SK-N-MC (cell line): ENCODE measurements at regions not wholly inside any gene's neighbourhood (a gene's known extent, or its start where the extent isn't known, plus 50 kb on each side); places are given as distances from the start of the nearest gene placed in this dataset.

Experiments used
- DNase-seq: peaks from one replicate; pipeline ENCODE4 v3.0.0-alpha.2; 2011; ENCODE audit warnings: low read depth, low spot score
- H3K27ac ChIP-seq: fragments of 200-600 bp; sonication (generic); 2 replicates; pipeline ENCODE4 v1.5.1; 2016; ENCODE audit warnings: mixed run types
- H3K36me3 ChIP-seq: fragments of 200-600 bp; sonication (generic); 2 replicates; pipeline ENCODE4 v1.6.1; 2017; ENCODE audit warnings: antibody characterized with exemption, low read length, mixed read lengths; ENCODE audit not compliant: insufficient read depth
- H3K4me3 ChIP-seq: fragments of 200-600 bp; sonication (generic); 2 replicates; pipeline ENCODE4 v1.5.1; 2016
- H3K9ac ChIP-seq: fragments of 200-600 bp; sonication (generic); 2 replicates; pipeline ENCODE4 v1.8.0; 2017; ENCODE audit warnings: mixed run types, mixed read lengths; ENCODE audit not compliant: insufficient read length
- H3K9me3 ChIP-seq: fragments of 200-600 bp; sonication (generic); 2 replicates; pipeline ENCODE4 v1.6.1; 2017; ENCODE audit warnings: low read depth, mild to moderate bottlenecking, antibody characterized with exemption, low read length, moderate library complexity, mixed read lengths
- EZH2 ChIP-seq: fragments of 200-600 bp; sonication (generic); IDR thresholded peaks from one replicate; pipeline ENCODE4 v1.6.1; 2017; ENCODE audit warnings: antibody characterized with exemption
- FOXP2 ChIP-seq: optimal IDR thresholded peaks from 2 replicates; pipeline ENCODE3; 2011; ENCODE audit warnings: mild to moderate bottlenecking, moderate library complexity; ENCODE audit not compliant: insufficient read depth; ENCODE audit errors: extremely low read length, control extremely low read depth
- POLR2AphosphoS5 ChIP-seq: IDR thresholded peaks from 2 replicates; pipeline ENCODE4 v1.6.1; 2012; ENCODE audit warnings: mild to moderate bottlenecking, low read depth, low read length, borderline replicate concordance

DNA sequence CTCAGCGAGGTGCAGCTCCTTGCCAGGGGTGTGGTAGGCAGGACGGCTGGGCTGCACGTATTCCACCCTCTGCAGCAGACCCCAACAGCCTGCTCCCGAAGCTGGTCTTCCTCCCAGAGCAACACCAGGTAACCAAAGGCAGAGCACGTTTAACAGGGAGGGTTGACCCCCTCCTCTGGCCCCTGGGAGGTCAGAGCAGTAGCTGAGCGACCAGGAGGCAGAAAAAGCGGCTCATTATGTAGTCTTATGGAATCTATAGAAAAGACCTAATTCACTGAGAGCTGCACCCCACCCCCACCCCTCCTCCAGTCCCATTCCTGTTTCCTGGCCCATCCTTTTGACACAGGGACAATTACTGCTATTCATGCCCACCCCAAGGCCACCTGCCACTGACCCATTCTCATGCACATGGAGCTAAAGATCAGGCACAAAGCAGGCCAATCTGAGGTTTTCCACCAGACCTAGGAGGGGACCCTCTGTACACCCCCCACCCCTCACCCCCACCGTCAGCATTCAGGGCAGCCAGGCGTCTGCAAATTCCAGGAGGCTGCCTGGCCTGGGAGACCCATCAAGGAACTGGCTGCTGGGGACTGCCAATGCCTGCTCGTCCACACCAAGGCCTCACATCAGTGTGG lies 60.9 kb upstream of the FZD7 start:
- H3K36me3 ChIP-seq, result no peaks in the 10 kb centered on the region
- no peak overlapping the region for H3K9ac ChIP-seq
- no peak overlapping the region for H3K4me3 ChIP-seq
- H3K27ac ChIP-seq, result no peak overlapping the region
- TF ChIP-seq FOXP2, result no peak
- no peak for TF ChIP-seq POLR2AphosphoS5
- TF ChIP-seq EZH2, result no peak
- DNase-seq, result no peak
- no peaks in the 10 kb centered on the region for H3K9me3 ChIP-seq

- Histone ChIP-seq H3K9ac (no peak overlapping the region), H3K4me3 (no peak overlapping the region), H3K36me3 (no peaks in the 10 kb centered on the region), H3K27ac (no peak overlapping the region), H3K9me3 (no peaks in the 10 kb centered on the region)
- DNase-seq, result no peak
- no peak for TF ChIP-seq POLR2AphosphoS5
- TF ChIP-seq EZH2, result no peak
- no peak for TF ChIP-seq FOXP2
These were observed 60.2 kb upstream of the FZD7 start for GRCh38 chr2:201973305-201973928.

DNA sequence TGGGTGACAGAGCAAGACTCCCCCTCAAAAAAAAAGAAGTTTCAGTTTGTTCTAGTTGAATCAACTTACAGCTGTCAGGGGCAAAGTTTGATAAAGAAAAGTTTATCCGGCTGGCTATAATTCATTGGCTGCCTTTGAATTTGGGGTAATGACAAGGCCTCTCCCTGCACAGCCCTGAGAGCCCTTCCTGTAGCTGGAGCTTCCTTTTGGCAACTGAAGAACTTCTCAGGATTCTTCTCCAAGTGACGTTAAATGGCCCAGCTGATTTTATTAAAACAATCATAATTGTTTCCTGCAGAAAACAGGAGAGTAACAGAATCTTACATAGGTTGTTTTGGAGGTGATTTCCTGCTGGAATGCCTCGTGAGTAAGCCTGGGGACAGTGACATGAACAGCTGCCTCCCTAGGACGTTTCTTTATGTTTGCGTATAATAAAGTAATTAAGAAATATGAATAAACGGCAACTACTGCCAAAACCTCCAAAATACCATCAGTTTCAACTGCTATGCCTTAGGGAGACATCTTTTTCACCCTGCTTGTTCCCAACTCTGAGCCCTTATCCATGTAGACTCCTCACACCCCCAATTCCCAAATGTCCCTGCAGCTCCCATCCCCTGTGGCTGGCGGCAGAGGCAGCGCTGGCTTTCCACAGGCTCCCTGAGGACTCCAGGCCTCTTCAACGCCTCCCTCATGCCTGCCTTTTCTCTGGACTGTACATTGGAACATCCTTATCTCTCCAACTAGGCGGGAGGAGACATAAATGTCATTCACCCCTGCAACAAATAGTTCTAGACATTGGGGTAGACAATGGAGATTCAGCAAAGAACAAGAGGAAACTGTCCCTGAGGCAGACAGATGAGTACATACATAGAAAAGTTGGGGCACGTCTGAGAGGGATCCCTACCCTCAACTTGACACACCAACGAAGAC lies 59.2 kb upstream of the FZD7 start:
- Histone ChIP-seq H3K9me3 (no peaks in the 10 kb centered on the region), H3K4me3 (no peak overlapping the region), H3K27ac (peak overlapping the region; percentile 33; the same call in 1 of the 2 replicates)

DNA sequence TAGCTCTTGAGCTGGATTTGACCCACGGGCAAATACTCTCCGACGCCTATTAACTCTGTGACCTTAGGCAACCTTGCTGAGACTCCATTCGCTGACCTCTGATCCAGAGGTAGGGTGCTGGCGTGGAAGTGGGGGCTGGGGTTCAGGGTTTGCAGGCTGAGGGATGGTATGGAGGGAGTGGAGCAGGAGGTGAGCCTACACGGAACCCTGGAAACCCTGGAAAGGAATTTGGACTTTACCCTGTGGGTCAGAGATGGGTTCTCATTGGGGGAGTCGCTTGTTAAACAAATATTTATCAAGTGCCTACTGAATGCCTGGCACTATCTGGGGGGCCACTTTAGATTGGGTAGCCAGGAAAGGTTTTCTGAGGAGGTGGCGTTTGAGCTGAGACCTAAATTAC lies 58.2 kb upstream of the FZD7 start:
- TF ChIP-seq FOXP2 (no peak), EZH2 (no peak), POLR2AphosphoS5 (no peak)
- Histone ChIP-seq H3K36me3 (no peaks in the 10 kb centered on the region), H3K27ac (no peak overlapping the region), H3K9ac (no peak overlapping the region), H3K4me3 (no peak overlapping the region), H3K9me3 (no peaks in the 10 kb centered on the region)
- no peak for DNase-seq

More for the DNA sequence above, 59.2 kb upstream of the FZD7 start:
- TF ChIP-seq FOXP2 (no peak), POLR2AphosphoS5 (no peak), EZH2 (no peak)
- no peak for DNase-seq
- Histone ChIP-seq H3K36me3 (no peaks in the 10 kb centered on the region), H3K9ac (no peak overlapping the region)

DNA sequence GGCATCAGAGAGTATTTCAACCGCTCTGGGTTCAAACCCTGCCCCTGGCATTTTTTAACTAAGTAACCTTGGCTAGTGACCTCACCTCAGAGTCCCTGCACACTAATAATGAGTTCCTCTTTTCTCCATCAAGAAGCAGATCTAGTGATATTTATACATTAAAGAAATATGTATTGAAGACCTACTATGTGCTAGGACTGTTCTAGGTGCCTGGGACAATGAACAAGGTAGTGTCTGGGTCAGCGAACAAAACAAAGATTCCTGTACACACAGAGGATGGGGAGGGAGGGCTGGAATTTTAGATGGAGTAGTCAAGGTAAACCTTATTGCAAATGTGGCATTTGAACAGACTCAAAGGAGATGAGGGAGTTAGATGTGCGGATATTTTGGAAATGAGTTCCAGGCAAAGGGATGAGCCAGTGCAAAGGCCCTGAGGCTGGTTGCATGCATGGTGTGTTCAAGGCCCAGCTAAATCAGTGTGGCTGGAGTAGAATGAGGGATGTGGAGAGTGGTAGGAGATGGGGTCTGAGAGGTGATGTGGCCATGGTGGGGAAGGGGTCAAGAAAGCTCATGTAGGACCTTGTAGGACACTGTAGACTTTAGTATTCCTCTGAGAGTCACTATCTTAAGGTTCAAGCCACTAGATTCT lies 57.6 kb upstream of the FZD7 start:
- H3K9ac ChIP-seq, result no peak overlapping the region

DNA sequence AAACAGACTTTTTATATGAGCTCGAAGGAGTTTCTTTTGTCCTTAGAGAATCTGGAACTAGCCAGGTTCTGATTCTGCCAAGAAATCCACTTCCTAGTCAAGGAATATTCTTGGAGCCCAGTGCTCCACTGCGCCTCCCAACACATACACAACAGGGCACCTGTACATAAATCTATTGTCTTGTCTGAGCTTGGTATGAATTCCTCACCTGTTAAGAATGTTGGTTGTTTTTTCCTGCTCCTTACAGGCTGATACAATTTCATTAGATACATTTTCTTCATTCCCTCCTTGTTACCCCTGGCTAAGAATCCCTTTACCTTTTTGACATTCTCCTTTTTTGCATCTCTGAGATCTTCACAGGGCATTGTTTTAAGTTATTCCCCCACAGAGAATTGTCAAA lies 56.0 kb upstream of the FZD7 start:
- Histone ChIP-seq H3K4me3 (no peak overlapping the region), H3K27ac (no peak overlapping the region), H3K9ac (no peak overlapping the region), H3K36me3 (no peaks in the 10 kb centered on the region), H3K9me3 (no peaks in the 10 kb centered on the region)
- no peak for DNase-seq
- TF ChIP-seq FOXP2 (no peak), POLR2AphosphoS5 (no peak), EZH2 (no peak)

More for the DNA sequence above, 57.6 kb upstream of the FZD7 start:
- Histone ChIP-seq H3K27ac (no peak overlapping the region), H3K36me3 (no peaks in the 10 kb centered on the region), H3K9me3 (no peaks in the 10 kb centered on the region), H3K4me3 (no peak overlapping the region)
- DNase-seq, result no peak
- TF ChIP-seq FOXP2, result no peak
- TF ChIP-seq EZH2, result no peak
- no peak for TF ChIP-seq POLR2AphosphoS5

GRCh38 chr2:201978333-201978732 lies 55.3 kb upstream of the FZD7 start:
- Histone ChIP-seq H3K27ac (no peak overlapping the region), H3K4me3 (no peak overlapping the region), H3K9ac (no peak overlapping the region), H3K36me3 (no peaks in the 10 kb centered on the region), H3K9me3 (no peaks in the 10 kb centered on the region)
- no peak for DNase-seq
- TF ChIP-seq EZH2 (no peak), FOXP2 (no peak), POLR2AphosphoS5 (no peak)

DNA sequence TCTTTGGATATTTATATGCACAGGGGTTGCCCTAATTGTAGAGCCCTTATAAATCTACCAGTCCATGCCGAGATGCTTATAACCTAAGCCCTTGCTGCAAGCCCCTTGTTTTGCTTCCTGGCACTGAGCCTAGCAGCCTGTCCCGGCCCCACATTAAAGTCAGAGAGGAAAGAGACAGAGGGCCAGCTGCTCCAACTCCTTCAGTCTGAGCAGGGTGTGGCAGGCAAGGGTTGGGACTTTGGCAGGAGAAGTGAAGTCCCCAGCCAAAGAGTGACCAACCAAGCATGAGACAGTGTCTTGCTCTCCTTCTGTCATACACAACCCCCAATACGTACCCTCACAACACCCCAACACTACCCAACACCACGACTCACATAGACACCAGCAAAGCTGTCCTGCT lies 54.7 kb upstream of the FZD7 start:
- TF ChIP-seq EZH2, result no peak
- no peak for TF ChIP-seq POLR2AphosphoS5
- TF ChIP-seq FOXP2, result no peak
- Histone ChIP-seq H3K27ac (no peak overlapping the region), H3K9ac (no peak overlapping the region), H3K9me3 (no peaks in the 10 kb centered on the region), H3K4me3 (no peak overlapping the region), H3K36me3 (no peaks in the 10 kb centered on the region)
- DNase-seq, result no peak
